IMR-90 (cell line): ENCODE measurements at regions not wholly inside any gene's neighbourhood (a gene's known extent, or its start where the extent isn't known, plus 50 kb on each side); places are given as distances from the start of the nearest gene placed in this dataset.

Experiments used
- ATAC-seq: fragments of 200-7000 bp; cut with Tn5 transposase; 2 replicates; pipeline ENCODE4 v1.9.1; 2020; ENCODE audit warnings: low read depth, mild to moderate bottlenecking, moderate library complexity
- BruUV-seq: library from RNA; stranded (reverse); fragments of 400-500 nt; replicated peaks from 2 replicates; lab custom pipeline; 2021; lab: Mats Ljungman, UMichigan
- CTCF ChIA-PET: fragments of 300-600 bp; formaldehyde crosslinking; extraction: SDS; loops from one replicate; lab custom pipeline; 2021; ENCODE audit warnings: antibody characterized with exemption; lab: Yijun Ruan, JAX
- POLR2A ChIA-PET: fragments of 300-600 bp; sonication (Branson Sonifier 250); formaldehyde crosslinking; loops from one replicate; lab custom pipeline; 2022; ENCODE audit warnings: antibody characterized with exemption; ENCODE audit not compliant: unreplicated experiment; lab: Charles Lee
- DNase-seq: peaks from one replicate; pipeline ENCODE4 v3.0.0; 2013
- H2AFZ ChIP-seq: replicated peaks from 2 replicates; pipeline ENCODE3; 2013; ENCODE audit warnings: low read length, mild to moderate bottlenecking; ENCODE audit not compliant: poor library complexity
- H2AK5ac ChIP-seq: 2 replicates; pipeline ENCODE4 v1.6.1; 2013; ENCODE audit warnings: low read depth, low read length, inconsistent platforms
- H2AK9ac ChIP-seq: replicated peaks from 2 replicates; pipeline ENCODE3; 2013; ENCODE audit warnings: mild to moderate bottlenecking, low read depth, low read length, moderate library complexity; ENCODE audit not compliant: poor library complexity
- H2BK120ac ChIP-seq: 2 replicates; pipeline ENCODE4 v1.6.1; 2013; ENCODE audit warnings: low read depth, low read length, inconsistent platforms
- H2BK15ac ChIP-seq: 3 replicates; pipeline ENCODE4 v1.6.1; 2013; ENCODE audit warnings: low read depth, low read length, inconsistent platforms
- H2BK20ac ChIP-seq: 2 replicates; pipeline ENCODE4 v1.6.1; 2013; ENCODE audit warnings: low read depth, mild to moderate bottlenecking, inconsistent platforms, low read length, moderate library complexity
- H2BK5ac ChIP-seq: 2 replicates; pipeline ENCODE4 v1.6.1; 2013; ENCODE audit warnings: mild to moderate bottlenecking, low read depth, low read length, inconsistent platforms; ENCODE audit not compliant: poor library complexity, severe bottlenecking
- H3K14ac ChIP-seq: replicated peaks from 2 replicates; pipeline ENCODE4 v1.6.1; 2013; ENCODE audit warnings: low read depth, low read length, inconsistent platforms
- H3K18ac ChIP-seq: 2 replicates; pipeline ENCODE4 v1.6.1; 2013; ENCODE audit warnings: low read depth, low read length, control low read depth
- H3K23ac ChIP-seq: 2 replicates; pipeline ENCODE4 v1.6.1; 2013; ENCODE audit warnings: low read depth, low read length, inconsistent platforms
- H3K27ac ChIP-seq: 2 replicates; pipeline ENCODE4 v1.5.1; 2013; ENCODE audit warnings: mild to moderate bottlenecking, control low read depth, low read length; ENCODE audit not compliant: insufficient read depth
- H3K27me3 ChIP-seq: 2 replicates; pipeline ENCODE4 v1.6.1; 2013; ENCODE audit warnings: low read length; ENCODE audit not compliant: control insufficient read depth, insufficient read depth
- H3K36me3 ChIP-seq: 2 replicates; pipeline ENCODE4 v1.6.1; 2013; ENCODE audit warnings: low read length, mixed read lengths; ENCODE audit not compliant: control insufficient read depth, insufficient read depth
- H3K4ac ChIP-seq: 2 replicates; pipeline ENCODE4 v1.6.1; 2013; ENCODE audit warnings: low read depth, low read length, inconsistent platforms
- H3K4me1 ChIP-seq: 2 replicates; pipeline ENCODE4 v1.6.1; 2013; ENCODE audit warnings: low read length, mixed read lengths; ENCODE audit not compliant: control insufficient read depth, insufficient read depth
- H3K4me2 ChIP-seq: 2 replicates; pipeline ENCODE4 v1.6.1; 2013; ENCODE audit warnings: low read depth, mild to moderate bottlenecking, control low read depth, low read length, moderate library complexity
- H3K4me3 ChIP-seq: 2 replicates; pipeline ENCODE4 v1.5.1; 2013; ENCODE audit warnings: low read depth, mild to moderate bottlenecking, control low read depth, low read length, moderate library complexity; ENCODE audit not compliant: insufficient read depth
- H3K56ac ChIP-seq: 2 replicates; pipeline ENCODE4 v1.6.1; 2013; ENCODE audit warnings: low read length, inconsistent platforms; ENCODE audit not compliant: insufficient read depth; ENCODE audit errors: extremely low read depth
- H3K79me1 ChIP-seq, 2 experiments: 2 replicates each; pipeline ENCODE4 v1.6.1; 2013; ENCODE audit warnings: low read length in 2 of 2, inconsistent platforms in 1 of 2, low read depth in 1 of 2
- H3K9ac ChIP-seq: 2 replicates; pipeline ENCODE4 v1.6.1; 2013; ENCODE audit warnings: low read depth, low read length, control low read depth
- H3K9me1 ChIP-seq: 2 replicates; pipeline ENCODE4 v1.6.1; 2013; ENCODE audit warnings: low read length, inconsistent platforms; ENCODE audit not compliant: insufficient read depth
- H3K9me3 ChIP-seq: 2 replicates; pipeline ENCODE4 v1.6.1; 2013; ENCODE audit warnings: low read length; ENCODE audit not compliant: control insufficient read depth, insufficient read depth
- H4K20me1 ChIP-seq: 2 replicates; pipeline ENCODE4 v1.6.1; 2013; ENCODE audit warnings: low read length, inconsistent platforms; ENCODE audit not compliant: insufficient read depth
- H4K5ac ChIP-seq: 2 replicates; pipeline ENCODE4 v1.6.1; 2013; ENCODE audit warnings: mild to moderate bottlenecking, low read depth, low read length, control low read depth
- H4K8ac ChIP-seq, 2 experiments: 2 replicates each; pipeline ENCODE4 v1.6.1; 2013; ENCODE audit warnings: low read depth in 2 of 2, low read length in 2 of 2, control low read depth in 1 of 2, inconsistent platforms in 1 of 2
- H4K91ac ChIP-seq: 2 replicates; pipeline ENCODE4 v1.6.1; 2013; ENCODE audit warnings: low read depth, low read length, inconsistent platforms; ENCODE audit not compliant: insufficient read depth
- BHLHE40 ChIP-seq: fragments of 150-350 bp; IDR thresholded peaks from 2 replicates; pipeline ENCODE4 v1.6.1; 2016; ENCODE audit warnings: mild to moderate bottlenecking, low read depth, low read length
- CEBPB ChIP-seq: IDR thresholded peaks from 2 replicates; pipeline ENCODE4 v1.6.1; 2012; ENCODE audit warnings: low read depth, low read length, improper control_type of control experiment
- CHD1 ChIP-seq: IDR thresholded peaks from 2 replicates; pipeline ENCODE4 v1.6.1; 2012; ENCODE audit warnings: low read depth, low read length, improper control_type of control experiment
- CTCF ChIP-seq: conservative IDR thresholded peaks from 2 replicates; pipeline ENCODE4 v1.5.1; 2012; ENCODE audit warnings: mild to moderate bottlenecking, low read depth, low read length, improper control_type of control experiment
- ELK1 ChIP-seq: fragments of 150-350 bp; IDR thresholded peaks from 2 replicates; pipeline ENCODE4 v1.6.1; 2016; ENCODE audit warnings: low read depth, mild to moderate bottlenecking, low read length, moderate library complexity, borderline replicate concordance
- MAFK ChIP-seq: IDR thresholded peaks from 2 replicates; pipeline ENCODE4 v1.6.1; 2012; ENCODE audit warnings: low read depth, low read length, improper control_type of control experiment
- MXI1 ChIP-seq: IDR thresholded peaks from 2 replicates; pipeline ENCODE4 v1.6.1; 2012; ENCODE audit warnings: low read depth, mild to moderate bottlenecking, low read length, moderate library complexity, borderline replicate concordance
- RAD21 ChIP-seq: IDR thresholded peaks from 2 replicates; pipeline ENCODE4 v1.6.1; 2012; ENCODE audit warnings: low read length, improper control_type of control experiment
- RCOR1 ChIP-seq: IDR thresholded peaks from 2 replicates; pipeline ENCODE4 v1.6.1; 2012; ENCODE audit warnings: mild to moderate bottlenecking, low read length, improper control_type of control experiment; ENCODE audit not compliant: insufficient replicate concordance
- RFX5 ChIP-seq: IDR thresholded peaks from 2 replicates; pipeline ENCODE4 v1.8.0; 2012; ENCODE audit warnings: low read depth, mild to moderate bottlenecking, low read length, moderate library complexity
- SMC3 ChIP-seq: fragments of 150-350 bp; IDR thresholded peaks from 2 replicates; pipeline ENCODE4 v1.6.1; 2016; ENCODE audit warnings: low read depth, mild to moderate bottlenecking, antibody characterized with exemption, low read length, moderate library complexity
- dilution Hi-C: fragments of 300-500 bp; cut with HindIII; formaldehyde crosslinking; loops from one replicate; pipeline ENCODE4 v1.14.3; 2018; ENCODE audit warnings: low sequenced_read_pairs; ENCODE audit not compliant: unreplicated experiment
- in situ Hi-C: fragments of 300-500 bp; cut with MboI; formaldehyde crosslinking; loops from 3 replicates; pipeline ENCODE4 v1.14.3; 2019; ENCODE audit warnings: low sequenced_read_pairs, inconsistent platforms, mixed read lengths
- intact Hi-C: fragments of 100-400 bp; cut with micrococcal nuclease; formaldehyde crosslinking; loops from 2 replicates; pipeline ENCODE4 v1.10.0; 2022
- TF ChIP-seq, protein P1 (sequence below): fragments of 150-350 bp; IDR thresholded peaks from 2 replicates; pipeline ENCODE4 v1.6.1; 2017; ENCODE audit warnings: mild to moderate bottlenecking, antibody characterized with exemption, low read length, low read depth

DNA sequence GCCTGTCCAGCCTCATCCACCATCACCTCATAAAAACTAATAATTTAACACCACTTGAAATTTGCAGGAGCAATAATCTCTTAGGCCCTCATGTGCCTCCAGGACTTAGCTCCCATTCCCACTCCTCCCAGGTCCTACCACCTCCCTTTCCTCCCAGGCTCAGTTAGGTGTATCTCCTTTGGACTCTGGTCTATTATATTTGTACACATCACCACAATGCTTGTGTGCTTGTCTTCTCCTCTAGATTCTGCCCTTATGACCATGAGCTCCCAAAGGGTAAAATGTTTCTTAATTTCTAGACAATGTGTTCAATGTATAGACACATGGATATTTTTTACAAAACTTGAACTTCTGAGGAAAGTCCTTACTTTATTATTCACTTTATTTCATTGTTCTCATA lies 182.0 kb upstream of the ZC3H15 start:
- Histone ChIP-seq H3K27ac (no peak overlapping the region), H3K9me1 (no peaks in the 10 kb centered on the region), H2AFZ (no peak overlapping the region), H3K36me3 (no peaks in the 10 kb centered on the region), H3K27me3 (no peaks in the 10 kb centered on the region), H3K56ac (no peak overlapping the region), H2BK20ac (no peak overlapping the region), H4K5ac (no peak overlapping the region), H4K20me1 (no peaks in the 10 kb centered on the region), H2BK120ac (no peak overlapping the region), H3K9me3 (no peaks in the 10 kb centered on the region), H3K14ac (no peak overlapping the region), H3K4ac (no peak overlapping the region), H2BK5ac (no peak overlapping the region), H3K4me3 (no peak overlapping the region), H3K18ac (no peak overlapping the region), H3K4me2 (no peak overlapping the region), H2AK5ac (no peak overlapping the region), H2AK9ac (no peak overlapping the region), H4K8ac (no peak overlapping the region), H3K9ac (no peak overlapping the region), H3K23ac (no peak overlapping the region), H3K79me1 (no peaks in the 10 kb centered on the region), H2BK15ac (no peak overlapping the region), H4K91ac (no peak overlapping the region), H3K4me1 (no peaks in the 10 kb centered on the region)
- in situ Hi-C loops, result no loop called here
- dilution Hi-C loops, result no loop called here
- no TSS peak for BruUV-seq
- ATAC-seq (no peak), DNase-seq (no peak)
- ChIA-PET CTCF (no interaction called here), POLR2A (no interaction called here)
- intact Hi-C loops, result no loop called here
- TF ChIP-seq RAD21 (no peak), RCOR1 (no peak), MXI1 (no peak), CHD1 (no peak), BHLHE40 (no peak), CTCF (no peak), ELK1 (no peak), CEBPB (no peak), RFX5 (no peak), MAFK (no peak), SMC3 (no peak)
- TF ChIP-seq, protein P1, sequence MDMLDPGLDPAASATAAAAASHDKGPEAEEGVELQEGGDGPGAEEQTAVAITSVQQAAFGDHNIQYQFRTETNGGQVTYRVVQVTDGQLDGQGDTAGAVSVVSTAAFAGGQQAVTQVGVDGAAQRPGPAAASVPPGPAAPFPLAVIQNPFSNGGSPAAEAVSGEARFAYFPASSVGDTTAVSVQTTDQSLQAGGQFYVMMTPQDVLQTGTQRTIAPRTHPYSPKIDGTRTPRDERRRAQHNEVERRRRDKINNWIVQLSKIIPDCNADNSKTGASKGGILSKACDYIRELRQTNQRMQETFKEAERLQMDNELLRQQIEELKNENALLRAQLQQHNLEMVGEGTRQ, result no peak
